DND-41 (cell line): ENCODE measurements at regions not wholly inside any gene's neighbourhood (a gene's known extent, or its start where the extent isn't known, plus 50 kb on each side); places are given as distances from the start of the nearest gene placed in this dataset.

Experiments used
- ATAC-seq: fragments of 200-7000 bp; cut with Tn5 transposase; 3 replicates; pipeline ENCODE4 v1.9.1; 2021; ENCODE audit warnings: low read depth; ENCODE audit not compliant: insufficient read depth
- DNase-seq: peaks from one replicate; pipeline ENCODE4 v3.0.0-alpha.2; 2020
- H2AFZ ChIP-seq: 2 replicates; pipeline ENCODE4 v1.6.0; 2012; ENCODE audit warnings: low read depth, low read length
- H3K27ac ChIP-seq: 2 replicates; pipeline ENCODE4 v1.5.1; 2012; ENCODE audit warnings: low read length, inconsistent platforms
- H3K27me3 ChIP-seq: fragments of 200-600 bp; sonication (generic); 2 replicates; pipeline ENCODE4 v1.6.0; 2012; ENCODE audit warnings: low read length, mild to moderate bottlenecking, inconsistent platforms; ENCODE audit not compliant: insufficient read depth, poor library complexity
- H3K36me3 ChIP-seq: 2 replicates; pipeline ENCODE4 v1.5.1; 2012; ENCODE audit warnings: low read length, inconsistent platforms; ENCODE audit not compliant: insufficient read depth
- H3K4me1 ChIP-seq: 2 replicates; pipeline ENCODE4 v1.5.1; 2012; ENCODE audit warnings: mild to moderate bottlenecking, low read length; ENCODE audit not compliant: insufficient read depth
- H3K4me2 ChIP-seq: 2 replicates; pipeline ENCODE4 v1.6.0; 2012; ENCODE audit warnings: mild to moderate bottlenecking, moderate library complexity, low read length, inconsistent platforms; ENCODE audit not compliant: insufficient read depth
- H3K4me3 ChIP-seq, 2 experiments: fragments of 200-600 bp in 1 of 2; shearing (Covaris generic) in 1 of 2; 2 replicates each; pipeline ENCODE4 v1.5.1; 2012 to 2016; ENCODE audit warnings: inconsistent platforms in 2 of 2, low read length in 2 of 2, mild to moderate bottlenecking in 2 of 2, low read depth in 1 of 2, moderate library complexity in 1 of 2
- H3K79me2 ChIP-seq: 2 replicates; pipeline ENCODE4 v1.6.0; 2012; ENCODE audit warnings: low read length, inconsistent platforms; ENCODE audit not compliant: insufficient read depth
- H3K9ac ChIP-seq: 2 replicates; pipeline ENCODE4 v1.6.0; 2012; ENCODE audit warnings: low read depth, mild to moderate bottlenecking, inconsistent platforms, low read length, moderate library complexity
- H3K9me3 ChIP-seq: 2 replicates; pipeline ENCODE4 v1.5.1; 2012; ENCODE audit warnings: low read length, moderate library complexity, mild to moderate bottlenecking, inconsistent platforms; ENCODE audit not compliant: insufficient read depth, severe bottlenecking
- H4K20me1 ChIP-seq: 2 replicates; pipeline ENCODE4 v1.6.0; 2012; ENCODE audit warnings: low read length; ENCODE audit not compliant: insufficient read depth
- CTCF ChIP-seq: IDR thresholded peaks from 2 replicates; pipeline ENCODE4 v1.5.1; 2012; ENCODE audit warnings: borderline replicate concordance, low read length, moderate library complexity, mild to moderate bottlenecking; ENCODE audit not compliant: poor library complexity, severe bottlenecking; ENCODE audit errors: extremely low read depth
- EZH2 ChIP-seq: IDR thresholded peaks from 3 replicates; pipeline ENCODE4 v1.6.1; 2012; ENCODE audit warnings: borderline replicate concordance, low read depth, mild to moderate bottlenecking, moderate library complexity, low read length, inconsistent platforms; ENCODE audit not compliant: severe bottlenecking

- no peaks in the 10 kb centered on the region for H3K9me3 ChIP-seq
- H4K20me1 ChIP-seq = no peaks in the 10 kb centered on the region
- no peak overlapping the region for H3K27ac ChIP-seq
- H3K79me2 ChIP-seq = no peaks in the 10 kb centered on the region
- DNase-seq (no peak), ATAC-seq (no peak)
- H3K4me1 ChIP-seq = no peaks in the 10 kb centered on the region
- H3K4me2 ChIP-seq = no peak overlapping the region
- TF ChIP-seq EZH2 (no peak), CTCF (no peak)
- H3K9ac ChIP-seq = no peak overlapping the region
- H3K36me3 ChIP-seq = no peaks in the 10 kb centered on the region
- no peaks in the 10 kb centered on the region for H3K27me3 ChIP-seq
- H3K4me3 ChIP-seq = no peak overlapping the region
- H2AFZ ChIP-seq = no peak overlapping the region
Measured at GRCh38 chr4:144409525-144409924, 236.4 kb upstream of the HHIP start.

GRCh38 chr4:144410230-144410783 lies 235.6 kb upstream of the HHIP start:
- Histone ChIP-seq H3K27ac (no peak overlapping the region), H2AFZ (no peak overlapping the region), H3K4me3 (no peak overlapping the region)

GRCh38 chr4:144411119-144411518 lies 234.8 kb upstream of the HHIP start:
- Histone ChIP-seq H3K4me2 (no peak overlapping the region), H2AFZ (no peak overlapping the region), H3K4me3 (no peak overlapping the region), H3K4me1 (no peaks in the 10 kb centered on the region), H3K27me3 (no peaks in the 10 kb centered on the region), H3K9me3 (no peaks in the 10 kb centered on the region), H3K79me2 (no peaks in the 10 kb centered on the region), H4K20me1 (no peaks in the 10 kb centered on the region), H3K36me3 (no peaks in the 10 kb centered on the region), H3K9ac (no peak overlapping the region), H3K27ac (no peak overlapping the region)
- TF ChIP-seq CTCF (no peak), EZH2 (no peak)
- no peak for DNase-seq
- no peak; the same call in 2 of the 3 replicates for ATAC-seq

More at GRCh38 chr4:144410230-144410783, 235.6 kb upstream of the HHIP start:
- DNase-seq (no peak), ATAC-seq (no peak)
- H3K27me3 ChIP-seq = no peaks in the 10 kb centered on the region
- no peaks in the 10 kb centered on the region for H3K4me1 ChIP-seq
- no peaks in the 10 kb centered on the region for H3K9me3 ChIP-seq
- H3K9ac ChIP-seq = no peak overlapping the region
- H4K20me1 ChIP-seq = no peaks in the 10 kb centered on the region
- no peaks in the 10 kb centered on the region for H3K36me3 ChIP-seq
- no peak overlapping the region for H3K4me2 ChIP-seq
- TF ChIP-seq EZH2 (no peak), CTCF (no peak)
- H3K79me2 ChIP-seq = no peaks in the 10 kb centered on the region

- Histone ChIP-seq H3K9ac (no peak overlapping the region), H3K36me3 (no peaks in the 10 kb centered on the region), H3K4me2 (no peak overlapping the region), H3K4me1 (no peaks in the 10 kb centered on the region), H3K79me2 (no peaks in the 10 kb centered on the region), H3K9me3 (no peaks in the 10 kb centered on the region), H3K4me3 (no peak overlapping the region), H2AFZ (no peak overlapping the region), H3K27ac (no peak overlapping the region), H4K20me1 (no peaks in the 10 kb centered on the region), H3K27me3 (no peaks in the 10 kb centered on the region)
- TF ChIP-seq EZH2 = no peak
- no peak for TF ChIP-seq CTCF
- DNase-seq = no peak
- ATAC-seq = no peak
Measured at GRCh38 chr4:144411700-144412099, 234.3 kb upstream of the HHIP start.
